Stimulated activated CD4-positive, alpha-beta T cell treated with anti-CD3 and anti-CD28 coated beads, Interleukin-4, amount 100 ng/mL, for 4 hours (primary cell): ENCODE measurements at regions not wholly inside any gene's neighbourhood (a gene's known extent, or its start where the extent isn't known, plus 50 kb on each side); places are given as distances from the start of the nearest gene placed in this dataset.
"Not testable (repeated sequence)": the region's sequence is repeated elsewhere in the genome, so short reads cannot be mapped to it uniquely, and the experiment has no call there.

Experiments
- DNase-seq, 2 experiments: peaks; one replicate each; pipeline ENCODE4 v3.0.0-alpha.2; 2020

GRCh38 chr1:213742992-213743391, 244.8 kb upstream of the PROX1 start:
- no peak for DNase-seq

GRCh38 chr1:213744780-213745179, 243.0 kb upstream of the PROX1 start:
- DNase-seq = no peak

- no peak for DNase-seq
Observed at GRCh38 chr1:213745451-213745850, 242.3 kb upstream of the PROX1 start.

- no peak for DNase-seq
Observed at GRCh38 chr1:213749558-213749957, 238.2 kb upstream of the PROX1 start.

GRCh38 chr1:213750231-213751063, 237.3 kb upstream of the PROX1 start:
- no peak for DNase-seq

- DNase-seq = no peak
Observed at GRCh38 chr1:213751064-213751397, 236.7 kb upstream of the PROX1 start.

- DNase-seq = no peak
Observed at GRCh38 chr1:213759359-213760181, 228.2 kb upstream of the PROX1 start.

- peak; percentile 21 to 66 for DNase-seq
Observed at GRCh38 chr1:213761845-213762407, 225.8 kb upstream of the PROX1 start.

- DNase-seq = no peak
Observed at GRCh38 chr1:213767683-213768082, 220.1 kb upstream of the PROX1 start.

GRCh38 chr1:213772128-213773063, 215.4 kb upstream of the PROX1 start:
- DNase-seq = no peak

- no peak for DNase-seq
Observed at GRCh38 chr1:213773975-213774374, 213.8 kb upstream of the PROX1 start.

GRCh38 chr1:213776969-213777368, 210.8 kb upstream of the PROX1 start:
- no peak for DNase-seq

GRCh38 chr1:213779228-213779627, 208.5 kb upstream of the PROX1 start:
- no peak for DNase-seq

GRCh38 chr1:213782941-213783672, 204.7 kb upstream of the PROX1 start:
- no peak for DNase-seq

- DNase-seq = no peak
Observed at GRCh38 chr1:213783893-213784292, 203.9 kb upstream of the PROX1 start.

GRCh38 chr1:213786683-213787082, 201.1 kb upstream of the PROX1 start:
- DNase-seq = no peak

GRCh38 chr1:213790565-213790964, 197.2 kb upstream of the PROX1 start:
- DNase-seq = no peak

GRCh38 chr1:213793482-213794067, 194.2 kb upstream of the PROX1 start:
- no peak for DNase-seq

- no peak for DNase-seq
Observed at GRCh38 chr1:213796525-213796924, 191.2 kb upstream of the PROX1 start.

- DNase-seq = not testable (repeated sequence)
Observed at GRCh38 chr1:213808288-213808687, 179.5 kb upstream of the PROX1 start.

- DNase-seq = no peak
Observed at GRCh38 chr1:213817156-213817555, 170.6 kb upstream of the PROX1 start.
